ENCODE measurements at regions not wholly inside any gene's neighbourhood (a gene's known extent, or its start where the extent isn't known, plus 50 kb on each side); places are given as distances from the start of the nearest gene placed in this dataset.
A peak's percentile ranks its signal among the peaks of the same experiment; 100 is the strongest.

GRCh38 chr17:73901249-73901648, 257.0 kb upstream of the SDK2 start:
- ATAC-seq (no peak), DNase-seq (no peak)
- Mint-ChIP-seq H3K4me3 (no peak overlapping the region), H3K27ac (no peak overlapping the region), H3K9me3 (no peaks in the 10 kb centered on the region), H3K4me1 (ENCODE audit: low read depth) (peaks cover 7% of the 10 kb centered on the region), H3K36me3 (ENCODE audit: low read depth) (no peaks in the 10 kb centered on the region), H3K27me3 (peaks cover 31% of the 10 kb centered on the region)
- TF ChIP-seq CTCF (IDR thresholded peaks at IDR 0.05): no peak
- CTCF ChIA-PET: no interaction called here
- POLR2A ChIA-PET: no interaction called here
- intact Hi-C loops (cut with micrococcal nuclease): no loop called here

GRCh38 chr17:73901661-73902415, 257.6 kb upstream of the SDK2 start:
- ChIA-PET CTCF (interaction anchor here (1.2 kb wide), 1 partner anchor 28 kb away, joined by 3 read pairs; no protein-coding TSS in a partner anchor), POLR2A (interaction anchor here (0.8 kb wide), 1 partner anchor 13 kb away, joined by 3 read pairs; no protein-coding TSS in a partner anchor)
- Mint-ChIP-seq H3K4me3 (peak overlapping the region; percentile 63), H3K27me3 (peaks cover 31% of the 10 kb centered on the region), H3K27ac (no peak overlapping the region), H3K4me1 (ENCODE audit: low read depth) (peaks cover 7% of the 10 kb centered on the region), H3K9me3 (no peaks in the 10 kb centered on the region), H3K36me3 (ENCODE audit: low read depth) (no peaks in the 10 kb centered on the region)
- intact Hi-C loops (cut with micrococcal nuclease): no loop called here
- TF ChIP-seq CTCF (IDR thresholded peaks at IDR 0.05): no peak
- DNase-seq: peak; percentile 41
- peak; percentile 67 for ATAC-seq

GRCh38 chr17:73902416-73903181, 258.4 kb upstream of the SDK2 start:
- Mint-ChIP-seq H3K4me3 (peak overlapping the region; percentile 29), H3K27me3 (peaks cover 31% of the 10 kb centered on the region), H3K27ac (no peak overlapping the region), H3K36me3 (ENCODE audit: low read depth) (no peaks in the 10 kb centered on the region), H3K9me3 (no peaks in the 10 kb centered on the region), H3K4me1 (ENCODE audit: low read depth) (peaks cover 7% of the 10 kb centered on the region)
- no peak for ATAC-seq
- CTCF ChIA-PET: interaction anchor here (1.2 kb wide), 1 partner anchor 27 kb away, joined by 3 read pairs; no protein-coding TSS in a partner anchor
- intact Hi-C loops (cut with micrococcal nuclease): no loop called here
- TF ChIP-seq CTCF (IDR thresholded peaks at IDR 0.05): no peak
- POLR2A ChIA-PET: interaction anchor here (0.7 to 0.8 kb wide), 2 partner anchors 14 to 99 kb away, joined by 3 read pairs; no protein-coding TSS in a partner anchor
- no peak for DNase-seq

GRCh38 chr17:73906896-73907870, 262.9 kb upstream of the SDK2 start:
- Mint-ChIP-seq H3K27me3 (peaks cover 21% of the 10 kb centered on the region), H3K36me3 (ENCODE audit: low read depth) (no peaks in the 10 kb centered on the region), H3K9me3 (no peaks in the 10 kb centered on the region), H3K4me3 (no peak overlapping the region), H3K27ac (no peak overlapping the region), H3K4me1 (ENCODE audit: low read depth) (no peaks in the 10 kb centered on the region)
- ChIA-PET POLR2A (no interaction called here), CTCF (no interaction called here)
- ATAC-seq: no peak
- no peak for TF ChIP-seq CTCF (IDR thresholded peaks at IDR 0.05)
- intact Hi-C loops (cut with micrococcal nuclease): no loop called here
- DNase-seq: no peak

Measured in activated CD8-positive, alpha-beta T cell treated with anti-CD3 and anti-CD28 coated beads for 36 hours (primary cell).